ENCODE measurements at regions not wholly inside any gene's neighbourhood (a gene's known extent, or its start where the extent isn't known, plus 50 kb on each side); places are given as distances from the start of the nearest gene placed in this dataset.
"Not testable (repeated sequence)": the region's sequence is repeated elsewhere in the genome, so short reads cannot be mapped to it uniquely, and the experiment has no call there.

DNA sequence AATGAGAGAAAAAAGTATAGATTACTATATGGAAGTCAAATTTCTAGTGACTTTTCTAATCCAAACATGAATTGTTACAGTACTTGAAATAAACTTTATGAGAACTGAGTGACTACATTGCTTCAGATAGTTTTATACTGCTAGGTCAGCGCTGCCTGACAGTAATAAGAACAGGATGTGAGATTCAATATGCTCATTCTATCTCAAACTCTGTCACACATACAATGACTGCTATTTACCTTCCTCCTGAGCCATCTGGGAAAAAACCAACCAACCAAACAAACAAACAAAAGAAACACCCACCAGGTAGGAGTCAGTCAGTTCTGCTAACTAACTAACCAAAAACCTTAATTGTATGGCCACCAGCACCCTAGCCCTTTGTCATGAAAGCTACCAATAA, 89.0 kb upstream of the NOTCH2NLA start:
- DNase-seq, result not testable (repeated sequence)

- not testable (repeated sequence) for DNase-seq
Measured at GRCh38 chr1:146314449-146315246, 85.8 kb upstream of the NOTCH2NLA start.

DNA sequence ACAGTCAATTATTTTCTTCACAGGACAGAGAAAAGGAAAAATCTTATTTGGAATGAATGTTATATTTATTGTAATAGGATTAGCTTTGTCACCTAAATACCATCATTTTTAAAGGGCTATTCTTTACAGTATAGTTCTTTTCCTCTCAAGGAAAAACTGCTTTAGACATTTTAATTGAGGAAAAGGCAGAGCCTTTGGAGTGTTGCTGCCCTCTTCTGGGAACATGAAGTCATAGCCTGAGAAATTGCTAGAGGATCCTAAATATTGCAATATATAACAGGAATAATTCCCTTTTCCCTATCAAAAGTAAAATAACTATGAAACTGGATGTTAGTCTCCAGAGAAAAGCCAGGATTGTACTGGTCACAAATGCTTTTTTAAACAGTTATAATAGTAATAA, 81.8 kb upstream of the NOTCH2NLA start:
- DNase-seq, result not testable (repeated sequence)

DNA sequence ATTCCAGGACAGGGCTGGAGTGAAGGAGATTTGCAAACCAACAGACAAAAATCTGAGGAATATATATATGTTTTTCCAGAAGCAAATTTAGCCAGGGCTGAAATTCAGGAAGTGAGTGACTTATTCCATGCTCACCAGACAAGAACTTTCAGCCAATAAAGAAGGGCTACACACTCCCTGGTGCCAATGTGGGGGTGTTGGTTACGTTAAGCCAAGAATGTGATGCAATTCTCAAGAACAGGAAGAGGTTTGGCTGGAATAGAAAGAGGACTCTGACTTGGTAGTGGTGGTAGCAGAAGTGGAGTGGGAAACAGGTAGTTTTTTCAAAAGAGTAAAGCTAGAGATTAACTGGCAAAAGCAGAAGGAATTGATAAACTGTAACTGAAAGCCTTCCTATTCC, 80.6 kb upstream of the NOTCH2NLA start:
- not testable (repeated sequence) for DNase-seq

DNA sequence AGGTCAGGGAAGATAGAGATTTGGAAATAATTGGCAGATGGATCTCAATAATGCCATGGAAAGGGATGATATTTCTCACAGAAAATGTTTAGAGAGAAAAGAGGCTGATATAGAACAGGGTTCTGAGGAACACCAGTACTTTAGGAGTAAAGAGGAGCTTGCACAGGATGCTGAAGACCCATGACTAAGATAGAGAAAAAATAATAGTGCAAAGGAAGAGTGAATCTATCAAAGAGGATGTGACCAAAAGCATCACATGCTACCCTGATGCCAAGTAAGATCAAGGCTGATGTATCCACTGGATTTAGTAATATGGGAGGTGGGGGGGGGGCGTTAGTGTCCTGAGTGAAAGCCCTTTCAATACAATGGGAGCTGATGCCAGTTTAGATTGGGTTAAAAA, 80.1 kb upstream of the NOTCH2NLA start:
- not testable (repeated sequence) for DNase-seq

- not testable (repeated sequence) for DNase-seq
Measured at GRCh38 chr1:146308152-146308551, 79.3 kb upstream of the NOTCH2NLA start.

GRCh38 chr1:146307632-146308031, 78.8 kb upstream of the NOTCH2NLA start:
- not testable (repeated sequence) for DNase-seq

DNA sequence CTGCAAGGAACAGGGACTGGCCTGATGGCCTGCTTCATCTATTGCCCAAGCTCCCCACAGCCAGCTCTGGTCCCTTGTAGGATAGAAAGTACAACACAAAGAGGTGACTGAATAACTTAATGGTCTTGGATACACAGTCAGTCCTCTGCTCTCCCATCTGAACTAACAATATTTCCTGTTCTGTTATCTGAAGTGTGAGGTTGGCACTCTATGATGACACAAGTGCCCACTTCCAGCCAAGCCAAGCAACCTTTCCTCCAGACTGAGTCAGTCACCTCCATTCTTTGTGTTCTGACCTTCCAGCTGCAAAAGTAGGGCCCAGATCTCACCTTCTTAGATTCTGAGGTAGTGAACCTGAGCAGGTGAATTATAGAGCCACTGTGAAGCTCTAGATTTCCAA, 77.8 kb upstream of the NOTCH2NLA start:
- not testable (repeated sequence) for DNase-seq

DNA sequence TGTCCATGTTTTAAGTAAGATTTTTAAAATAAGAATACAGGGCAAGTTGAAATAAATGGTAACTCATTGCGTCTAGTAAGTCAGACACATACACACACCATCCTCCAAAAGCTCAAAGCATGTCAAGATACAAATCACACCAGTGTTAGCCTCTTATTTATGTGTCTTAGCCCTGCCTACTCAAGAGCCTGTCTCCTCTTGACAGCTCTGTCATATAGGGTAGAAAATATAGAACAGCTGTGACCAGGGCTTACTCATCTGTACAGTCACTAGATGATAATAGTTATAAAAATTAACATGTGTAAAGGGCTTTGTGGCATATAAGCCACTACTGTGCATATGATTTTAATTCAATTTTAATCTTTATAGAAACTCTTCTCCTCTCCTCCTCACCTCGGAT, 76.6 kb upstream of the NOTCH2NLA start:
- not testable (repeated sequence) for DNase-seq

GRCh38 chr1:146298575-146298897, 69.7 kb upstream of the NOTCH2NLA start:
- DNase-seq, result not testable (repeated sequence)

- not testable (repeated sequence) for DNase-seq
Measured at GRCh38 chr1:146297781-146298574, 69.2 kb upstream of the NOTCH2NLA start.

DNA sequence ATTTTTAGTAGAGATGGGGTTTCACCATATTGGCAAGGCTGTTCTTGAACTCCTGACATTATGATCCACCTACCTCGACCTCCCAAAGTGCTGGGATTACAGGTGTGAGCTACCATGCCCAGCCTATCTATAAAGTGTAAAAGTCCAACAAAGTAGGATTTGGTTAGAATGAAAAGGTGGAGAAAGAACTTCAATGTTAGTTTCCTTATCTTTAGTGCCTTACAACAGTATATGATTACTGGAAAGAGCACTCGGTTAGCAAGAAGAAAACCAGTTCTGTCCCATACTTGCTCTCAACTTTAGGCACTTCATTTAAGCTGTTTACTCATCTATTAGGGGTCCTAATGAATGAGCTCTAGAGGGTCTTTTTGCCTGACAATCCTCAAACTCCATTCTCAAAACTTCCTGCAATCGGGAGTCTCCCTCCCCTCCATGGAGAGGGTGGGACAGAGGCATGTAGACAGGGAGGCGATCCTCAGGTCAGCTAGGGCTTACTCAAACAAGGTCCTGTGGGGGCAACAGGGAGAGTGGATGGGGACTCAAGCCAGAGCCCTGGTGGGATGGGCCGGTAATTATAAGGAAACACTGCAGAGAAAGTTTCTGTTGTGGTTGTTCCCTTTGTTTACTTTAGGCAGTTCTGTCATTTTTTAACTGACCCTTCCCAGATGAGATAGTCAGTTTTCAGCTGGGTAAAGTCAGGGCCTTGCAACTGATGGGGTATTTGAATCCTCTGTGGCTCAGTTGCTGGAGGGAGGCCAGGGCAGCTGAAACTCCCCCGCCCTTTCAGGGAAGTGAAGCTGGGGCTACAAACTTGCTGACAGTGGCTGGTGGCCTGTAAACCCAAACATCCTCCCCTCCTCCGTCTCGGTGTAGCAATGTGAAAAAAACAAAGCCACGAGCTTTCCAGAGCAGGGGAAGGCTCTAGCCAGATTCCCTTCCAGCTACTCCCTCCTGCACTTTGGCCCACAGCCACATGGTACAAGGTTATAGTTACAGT, 64.4 kb upstream of the NOTCH2NLA start:
- DNase-seq, result not testable (repeated sequence)

- DNase-seq, result not testable (repeated sequence)
Measured at GRCh38 chr1:146292424-146292823, 63.6 kb upstream of the NOTCH2NLA start.

- not testable (repeated sequence) for DNase-seq
Measured at GRCh38 chr1:146287881-146288280, 59.1 kb upstream of the NOTCH2NLA start.

- DNase-seq, result not testable (repeated sequence)
Measured at GRCh38 chr1:146284760-146285159, 55.9 kb upstream of the NOTCH2NLA start.

DNA sequence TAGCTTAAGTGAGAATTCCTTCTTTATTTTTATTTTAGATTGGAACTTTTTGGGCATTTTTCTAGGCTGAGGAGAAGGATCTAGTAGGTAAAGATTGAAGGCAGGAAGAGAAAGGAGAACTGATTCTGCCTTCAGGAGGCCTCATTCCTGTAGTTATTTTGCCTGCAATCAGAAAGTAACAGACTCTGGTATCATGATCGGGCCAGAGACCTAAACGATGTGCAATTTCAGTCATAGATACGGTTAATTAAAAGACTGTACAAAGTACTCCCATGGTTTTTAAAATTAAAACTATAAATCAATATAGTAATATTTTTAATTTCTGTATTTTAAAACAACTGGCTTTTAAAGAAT, 54.7 kb upstream of the NOTCH2NLA start:
- DNase-seq, result not testable (repeated sequence)

- DNase-seq, result not testable (repeated sequence)
Measured at GRCh38 chr1:146282807-146283526, 54.1 kb upstream of the NOTCH2NLA start.

GRCh38 chr1:146281522-146281921, 52.7 kb upstream of the NOTCH2NLA start:
- DNase-seq, result not testable (repeated sequence)

GRCh38 chr1:146278758-146279157, 49.9 kb upstream of the NOTCH2NLA start:
- DNase-seq, result not testable (repeated sequence)
